GM12864 (cell line): ENCODE measurements at regions not wholly inside any gene's neighbourhood (a gene's known extent, or its start where the extent isn't known, plus 50 kb on each side); places are given as distances from the start of the nearest gene placed in this dataset.

Experiments used
- DNase-seq: peaks from one replicate; pipeline ENCODE4 v3.0.0-alpha.2; 2011; ENCODE audit warnings: low read depth
- H3K4me3 ChIP-seq: 2 replicates; pipeline ENCODE4 v1.5.1; 2011; ENCODE audit warnings: mild to moderate bottlenecking, low read depth, low read length, control low read depth
- TF ChIP-seq, protein P1 (sequence below): IDR thresholded peaks from 2 replicates; pipeline ENCODE4 v1.5.1; 2011; ENCODE audit warnings: low read depth, mild to moderate bottlenecking, moderate library complexity, low read length, control low read depth, inconsistent platforms; ENCODE audit errors: missing control alignments

DNA sequence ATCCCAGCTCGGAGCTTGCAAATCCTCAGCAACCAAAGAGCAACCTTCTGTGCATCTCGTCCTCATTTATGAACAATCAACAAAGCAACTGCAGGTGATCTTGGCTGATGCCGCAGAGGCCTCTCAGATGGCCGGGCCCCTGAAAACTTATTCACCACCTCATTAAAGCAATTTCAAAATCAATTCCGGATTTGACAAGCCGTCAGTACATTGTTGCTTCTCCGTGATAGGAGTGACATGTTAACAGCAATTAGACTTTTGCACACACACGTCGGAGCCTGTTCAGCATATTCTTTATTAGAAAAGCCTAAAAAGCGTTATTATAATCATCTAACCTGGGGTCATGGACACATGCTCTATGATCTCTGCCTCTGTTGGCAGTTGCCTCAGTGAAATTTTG, 183.1 kb upstream of the CXCR4 start:
- TF ChIP-seq, protein P1, sequence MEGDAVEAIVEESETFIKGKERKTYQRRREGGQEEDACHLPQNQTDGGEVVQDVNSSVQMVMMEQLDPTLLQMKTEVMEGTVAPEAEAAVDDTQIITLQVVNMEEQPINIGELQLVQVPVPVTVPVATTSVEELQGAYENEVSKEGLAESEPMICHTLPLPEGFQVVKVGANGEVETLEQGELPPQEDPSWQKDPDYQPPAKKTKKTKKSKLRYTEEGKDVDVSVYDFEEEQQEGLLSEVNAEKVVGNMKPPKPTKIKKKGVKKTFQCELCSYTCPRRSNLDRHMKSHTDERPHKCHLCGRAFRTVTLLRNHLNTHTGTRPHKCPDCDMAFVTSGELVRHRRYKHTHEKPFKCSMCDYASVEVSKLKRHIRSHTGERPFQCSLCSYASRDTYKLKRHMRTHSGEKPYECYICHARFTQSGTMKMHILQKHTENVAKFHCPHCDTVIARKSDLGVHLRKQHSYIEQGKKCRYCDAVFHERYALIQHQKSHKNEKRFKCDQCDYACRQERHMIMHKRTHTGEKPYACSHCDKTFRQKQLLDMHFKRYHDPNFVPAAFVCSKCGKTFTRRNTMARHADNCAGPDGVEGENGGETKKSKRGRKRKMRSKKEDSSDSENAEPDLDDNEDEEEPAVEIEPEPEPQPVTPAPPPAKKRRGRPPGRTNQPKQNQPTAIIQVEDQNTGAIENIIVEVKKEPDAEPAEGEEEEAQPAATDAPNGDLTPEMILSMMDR = no peak
- no peak for DNase-seq
- no peak overlapping the region for H3K4me3 ChIP-seq

DNA sequence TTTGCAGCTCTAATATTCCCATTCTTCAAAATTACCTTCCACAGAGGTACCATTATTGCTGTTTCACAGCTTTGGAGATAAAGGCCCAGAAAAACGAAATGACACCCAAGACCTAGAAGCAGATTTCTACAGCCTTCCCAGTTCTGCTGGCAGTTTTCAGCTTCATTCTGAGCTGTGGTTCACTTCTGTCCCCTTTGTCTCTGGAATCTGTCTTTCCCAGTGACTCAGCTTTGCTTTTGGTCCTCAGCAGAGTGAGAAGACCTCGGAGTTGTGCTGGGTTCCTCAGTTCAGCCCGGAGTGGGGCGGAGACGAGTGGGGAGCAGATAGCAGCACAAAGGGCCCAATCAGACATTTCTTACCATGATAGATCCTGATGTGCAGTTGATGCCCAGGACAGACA, 180.7 kb upstream of the CXCR4 start:
- no peak for DNase-seq
- TF ChIP-seq, protein P1 = no peak
- no peak overlapping the region for H3K4me3 ChIP-seq

DNA sequence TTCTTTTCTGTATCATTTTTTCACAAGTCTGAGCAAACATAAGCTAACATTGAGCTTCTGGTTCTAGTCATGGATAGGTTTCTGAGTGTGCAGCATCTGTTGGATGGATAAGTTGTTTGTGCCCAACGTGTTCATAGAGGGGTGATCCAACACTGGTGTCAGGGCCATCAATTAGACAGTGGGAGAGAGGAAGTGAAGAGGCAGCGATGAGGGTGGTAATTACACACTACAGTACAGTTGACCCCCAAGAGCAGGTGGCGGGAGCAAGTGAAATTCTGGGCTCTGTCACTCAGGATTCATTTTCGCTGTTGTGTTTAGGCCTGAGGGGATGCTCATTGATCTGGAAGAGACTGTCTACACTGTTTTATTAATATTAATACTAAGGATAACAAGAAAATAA, 180.0 kb upstream of the CXCR4 start:
- DNase-seq = no peak
- no peak overlapping the region for H3K4me3 ChIP-seq
- TF ChIP-seq, protein P1 = no peak

DNA sequence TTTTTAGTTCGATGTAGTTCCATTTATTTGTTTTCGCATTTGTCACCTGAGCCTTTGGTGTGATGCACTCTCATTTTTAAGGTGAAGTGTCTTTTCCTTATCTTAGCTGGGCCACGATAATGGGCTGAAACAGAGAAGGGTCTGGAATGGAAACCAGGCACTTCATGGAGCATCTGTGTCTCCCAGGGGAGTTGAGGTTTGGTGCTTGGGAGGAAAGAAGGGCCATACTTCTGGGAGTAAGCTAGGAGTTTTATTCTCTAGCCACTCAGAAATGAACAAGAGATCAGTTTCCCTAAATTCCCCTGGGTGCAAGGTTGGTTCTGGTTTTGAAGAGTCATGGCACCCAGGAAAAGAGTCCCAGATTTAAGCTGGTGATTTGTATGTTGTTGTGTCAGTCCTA, 179.4 kb upstream of the CXCR4 start:
- no peak for DNase-seq
- TF ChIP-seq, protein P1 = no peak
- H3K4me3 ChIP-seq = no peak overlapping the region

DNA sequence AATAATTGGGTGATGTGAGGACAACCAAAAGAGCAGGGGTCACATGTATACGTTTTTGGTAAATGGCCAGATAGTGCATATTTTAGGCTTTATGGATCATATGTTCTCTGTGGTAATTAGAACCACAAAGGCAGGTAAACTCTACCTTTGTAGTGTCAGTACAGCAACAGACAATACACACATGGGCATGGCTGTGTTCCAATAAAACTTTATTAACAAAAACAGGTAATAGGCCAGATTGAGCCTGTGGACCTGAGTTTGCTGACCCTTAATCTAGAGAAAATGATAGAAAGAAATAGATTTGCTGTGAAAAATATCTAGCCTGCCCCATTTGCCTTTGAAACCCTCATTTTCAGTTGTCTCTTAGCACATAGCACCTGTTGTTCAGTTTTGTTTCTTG, 177.2 kb upstream of the CXCR4 start:
- TF ChIP-seq, protein P1 = no peak
- H3K4me3 ChIP-seq = no peak overlapping the region
- DNase-seq = no peak

DNA sequence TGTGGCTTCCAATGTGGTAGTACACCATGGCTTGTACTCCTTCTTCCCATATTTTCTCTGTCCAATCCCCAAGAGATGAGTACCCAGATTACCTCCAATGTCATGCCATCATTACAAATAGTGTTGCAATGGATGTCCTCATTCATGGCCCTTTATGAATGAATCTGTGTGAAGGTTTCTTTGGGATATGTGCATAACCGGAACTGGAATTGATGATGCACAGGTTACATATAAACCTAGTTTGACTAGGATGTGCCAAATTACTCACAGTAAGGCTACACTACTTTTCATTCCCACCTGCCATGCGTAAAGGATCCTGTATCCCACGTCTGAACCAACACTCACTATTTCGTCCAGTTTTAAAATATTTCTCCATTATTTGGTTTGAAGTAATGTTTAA, 173.9 kb upstream of the CXCR4 start:
- no peak overlapping the region for H3K4me3 ChIP-seq
- no peak for DNase-seq
- TF ChIP-seq, protein P1 = no peak

DNA sequence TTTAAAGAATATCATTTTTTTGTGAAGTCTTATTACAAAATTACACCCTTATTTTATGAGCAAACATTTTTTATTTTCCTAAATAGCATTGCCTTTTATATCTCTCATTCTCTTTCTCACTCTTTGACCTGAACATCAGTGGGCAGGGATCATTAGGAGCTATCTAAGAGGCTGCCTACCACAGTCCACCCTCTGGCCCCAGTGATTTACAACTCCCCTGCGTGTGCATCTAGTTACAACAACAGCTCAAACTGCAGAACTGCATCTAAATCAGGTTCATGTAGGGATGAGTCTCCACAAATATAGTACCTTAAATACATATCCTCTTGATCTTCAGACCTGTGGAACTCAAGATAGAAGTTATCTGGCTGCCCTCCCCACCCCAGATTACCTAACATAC, 172.4 kb upstream of the CXCR4 start:
- TF ChIP-seq, protein P1 = no peak
- H3K4me3 ChIP-seq = no peak overlapping the region
- DNase-seq = no peak
